ENCODE measurements at regions not wholly inside any gene's neighbourhood (a gene's known extent, or its start where the extent isn't known, plus 50 kb on each side); places are given as distances from the start of the nearest gene placed in this dataset.

DNA sequence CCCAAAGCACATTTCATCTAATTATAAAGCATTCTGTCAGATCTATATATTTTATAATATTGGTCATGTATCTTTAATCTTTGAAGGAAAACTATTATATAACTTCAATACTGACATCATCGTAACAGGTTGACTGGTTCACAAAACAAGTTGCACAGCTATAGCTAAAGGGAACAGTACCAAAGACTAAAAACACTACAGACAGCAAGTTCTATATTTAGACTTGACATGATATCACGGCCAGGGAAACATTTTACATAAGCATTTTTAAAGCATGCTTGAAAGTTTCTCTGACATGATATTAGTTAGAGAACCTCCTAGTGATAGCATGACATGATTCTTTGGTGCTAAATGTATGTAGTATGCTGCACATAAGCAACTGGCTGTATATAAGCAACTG, 182.5 kb downstream of the NDFIP2 start:
- TF ChIP-seq POLR2AphosphoS5 (IDR thresholded peaks at IDR 0.05) (no peak), POLR2A (IDR thresholded peaks at IDR 0.05) (no peak)
- TF ChIP-seq, protein P1, sequence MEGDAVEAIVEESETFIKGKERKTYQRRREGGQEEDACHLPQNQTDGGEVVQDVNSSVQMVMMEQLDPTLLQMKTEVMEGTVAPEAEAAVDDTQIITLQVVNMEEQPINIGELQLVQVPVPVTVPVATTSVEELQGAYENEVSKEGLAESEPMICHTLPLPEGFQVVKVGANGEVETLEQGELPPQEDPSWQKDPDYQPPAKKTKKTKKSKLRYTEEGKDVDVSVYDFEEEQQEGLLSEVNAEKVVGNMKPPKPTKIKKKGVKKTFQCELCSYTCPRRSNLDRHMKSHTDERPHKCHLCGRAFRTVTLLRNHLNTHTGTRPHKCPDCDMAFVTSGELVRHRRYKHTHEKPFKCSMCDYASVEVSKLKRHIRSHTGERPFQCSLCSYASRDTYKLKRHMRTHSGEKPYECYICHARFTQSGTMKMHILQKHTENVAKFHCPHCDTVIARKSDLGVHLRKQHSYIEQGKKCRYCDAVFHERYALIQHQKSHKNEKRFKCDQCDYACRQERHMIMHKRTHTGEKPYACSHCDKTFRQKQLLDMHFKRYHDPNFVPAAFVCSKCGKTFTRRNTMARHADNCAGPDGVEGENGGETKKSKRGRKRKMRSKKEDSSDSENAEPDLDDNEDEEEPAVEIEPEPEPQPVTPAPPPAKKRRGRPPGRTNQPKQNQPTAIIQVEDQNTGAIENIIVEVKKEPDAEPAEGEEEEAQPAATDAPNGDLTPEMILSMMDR (IDR thresholded peaks at IDR 0.05), result no peak

Measured in prostate gland (tissue), 2 donors.